ENCODE measurements at regions not wholly inside any gene's neighbourhood (a gene's known extent, or its start where the extent isn't known, plus 50 kb on each side); places are given as distances from the start of the nearest gene placed in this dataset.

GRCh38 chr6:106747139-106747538 lies 117.8 kb downstream of the QRSL1 start (continued):
- TF ChIP-seq ATF3 (IDR thresholded peaks at IDR 0.05) (no peak), SRF (IDR thresholded peaks at IDR 0.05; ENCODE audit: low read depth) (no peak), FOSL1 (IDR thresholded peaks at IDR 0.05; ENCODE audit: low read depth) (no peak), ZNF274 (IDR thresholded peaks at IDR 0.05; ENCODE audit: low read depth, low read length) (no peak)

GRCh38 chr6:106746652-106747051 lies 117.3 kb downstream of the QRSL1 start:
- Histone ChIP-seq H3K27me3 (ENCODE audit: insufficient read depth, low read length) (no peaks in the 10 kb centered on the region), H3K9me2 (ENCODE audit: insufficient read depth) (no peaks in the 10 kb centered on the region), H3K9me3 (ENCODE audit: control insufficient read depth in 1 of 2, insufficient read depth in 1 of 2, low read depth in 1 of 2, low read length in 2 of 2) (no peaks in the 10 kb centered on the region), H3K27ac (ENCODE audit: low read depth, low read length) (no peak overlapping the region), H4K20me1 (ENCODE audit: insufficient read depth) (no peaks in the 10 kb centered on the region), H3K4me1 (ENCODE audit: control insufficient read depth in 1 of 2, insufficient read depth in 2 of 2, low read length in 2 of 2) (peaks cover 0 to 3% of the 10 kb centered on the region in 2 experiments; a peak in 1 of 4 replicates), H3K79me2 (ENCODE audit: insufficient read depth, low read length) (no peaks in the 10 kb centered on the region), H3K4me2 (ENCODE audit: low read length) (no peak overlapping the region), H3K4me3 (replicated peaks in 1 of 2; ENCODE audit: low read depth in 1 of 2, low read length in 2 of 2) (no peak overlapping the region), H3K9ac (ENCODE audit: low read length) (no peak overlapping the region), H3K36me3 (ENCODE audit: control insufficient read depth in 1 of 2, insufficient read depth in 2 of 2, low read length in 2 of 2) (no peaks in the 10 kb centered on the region), H2AFZ (ENCODE audit: low read depth, low read length, poor library complexity, severe bottlenecking) (no peak overlapping the region)
- intact Hi-C loops (cut with micrococcal nuclease), result no loop called here
- ChIA-PET CTCF (no interaction called here), POLR2A (no interaction called here), RAD21 (ENCODE audit: low non-redundant PET in 1 of 2, low total read pairs in 2 of 2, uncharacterized antibody in 2 of 2, unreplicated experiment in 2 of 2) (no interaction called here)
- no peak for ATAC-seq
- DNase-seq (ENCODE audit: low read depth, low spot score), result no peak
- TF ChIP-seq FOSL1 (IDR thresholded peaks at IDR 0.05; ENCODE audit: low read depth), result no peak
- no peak for TF ChIP-seq SIN3A (IDR thresholded peaks at IDR 0.05; ENCODE audit: low read depth)
- TF ChIP-seq CEBPB (IDR thresholded peaks at IDR 0.05; ENCODE audit: low read depth), result no peak
- no peak for TF ChIP-seq TCF7L2 (IDR thresholded peaks at IDR 0.05; ENCODE audit: borderline replicate concordance, extremely low read depth, insufficient read depth, insufficient read length)
- TF ChIP-seq SRF (IDR thresholded peaks at IDR 0.05; ENCODE audit: low read depth), result no peak
- TF ChIP-seq JUND (IDR thresholded peaks at IDR 0.05), result no peak
- TF ChIP-seq REST (IDR thresholded peaks at IDR 0.05; ENCODE audit: low read depth), result no peak
- TF ChIP-seq POLR2AphosphoS5 (IDR thresholded peaks at IDR 0.05; ENCODE audit: low read depth, low read length), result no peak
- no peak for TF ChIP-seq SP1 (IDR thresholded peaks at IDR 0.05; ENCODE audit: low read depth)
- TF ChIP-seq ZBTB33 (IDR thresholded peaks at IDR 0.05; ENCODE audit: extremely low read depth, insufficient replicate concordance, low read length), result no peak
- TF ChIP-seq EZH2phosphoT487 (IDR thresholded peaks at IDR 0.05; ENCODE audit: borderline replicate concordance), result no peak
- TF ChIP-seq MAX (IDR thresholded peaks at IDR 0.05), result no peak
- no peak for TF ChIP-seq CBX3 (IDR thresholded peaks at IDR 0.05; ENCODE audit: low read depth)
- TF ChIP-seq ELF1 (IDR thresholded peaks at IDR 0.05; ENCODE audit: borderline replicate concordance, low read depth), result no peak
- TF ChIP-seq POLR2A (IDR thresholded peaks at IDR 0.05; ENCODE audit: borderline replicate concordance, extremely low read depth, insufficient read depth, insufficient read length), result no peak
- TF ChIP-seq CTCF (IDR thresholded peaks at IDR 0.05 in 2 of 3, conservative IDR thresholded peaks at IDR 0.05 in 1 of 3; ENCODE audit: borderline replicate concordance in 1 of 3, insufficient read depth in 1 of 3, low read depth in 2 of 3, low read length in 2 of 3), result no peak
- TF ChIP-seq EZH2 (IDR thresholded peaks at IDR 0.05), result no peak
- no peak for TF ChIP-seq EGR1 (IDR thresholded peaks at IDR 0.05; ENCODE audit: low read depth)
- BruUV-seq (replicated peaks), result no TSS peak
